ENCODE measurements at regions not wholly inside any gene's neighbourhood (a gene's known extent, or its start where the extent isn't known, plus 50 kb on each side); places are given as distances from the start of the nearest gene placed in this dataset.

GRCh38 chr7:84274029-84274638 is 79.5 kb upstream of the SEMA3A start:
- Histone ChIP-seq H3K36me3 (replicated peaks) (no peaks in the 10 kb centered on the region), H3K27me3 (ENCODE audit: low read depth) (no peaks in the 10 kb centered on the region), H3K4me3 (no peak overlapping the region), H3K9me3 (no peaks in the 10 kb centered on the region), H3K4me1 (peaks cover 17% of the 10 kb centered on the region)
- in situ Hi-C loops (cut with MboI; ENCODE audit: low sequenced_read_pairs): no loop called here
- DNase-seq (ENCODE audit: low spot score in 2 of 2): peak; percentile 25 to 31

- H3K27me3 ChIP-seq (ENCODE audit: low read depth): no peaks in the 10 kb centered on the region
- H3K9me3 ChIP-seq: no peaks in the 10 kb centered on the region
- H3K4me1 ChIP-seq: no peaks in the 10 kb centered on the region; the same call in 1 of the 2 replicates
- DNase-seq (ENCODE audit: low spot score in 2 of 2): no peak
- H3K36me3 ChIP-seq (replicated peaks): no peaks in the 10 kb centered on the region
- no peak overlapping the region for H3K4me3 ChIP-seq
- in situ Hi-C loops (cut with MboI; ENCODE audit: low sequenced_read_pairs): no loop called here
Measured at GRCh38 chr7:84271543-84271942, 77.0 kb upstream of the SEMA3A start.

GRCh38 chr7:84264396-84264795 is 69.8 kb upstream of the SEMA3A start:
- in situ Hi-C loops (cut with MboI; ENCODE audit: low sequenced_read_pairs): no loop called here
- H3K4me1 ChIP-seq: no peaks in the 10 kb centered on the region
- DNase-seq (ENCODE audit: low spot score in 2 of 2): no peak
- no peaks in the 10 kb centered on the region for H3K9me3 ChIP-seq
- H3K36me3 ChIP-seq (replicated peaks): no peaks in the 10 kb centered on the region
- H3K27me3 ChIP-seq (ENCODE audit: low read depth): no peaks in the 10 kb centered on the region
- no peak overlapping the region for H3K4me3 ChIP-seq

GRCh38 chr7:84263106-84263505 is 68.5 kb upstream of the SEMA3A start:
- no peaks in the 10 kb centered on the region for H3K27me3 ChIP-seq (ENCODE audit: low read depth)
- H3K36me3 ChIP-seq (replicated peaks): no peaks in the 10 kb centered on the region
- no peaks in the 10 kb centered on the region for H3K4me1 ChIP-seq
- in situ Hi-C loops (cut with MboI; ENCODE audit: low sequenced_read_pairs): no loop called here
- H3K9me3 ChIP-seq: no peaks in the 10 kb centered on the region
- no peak overlapping the region for H3K4me3 ChIP-seq
- DNase-seq (ENCODE audit: low spot score in 2 of 2): no peak

- Histone ChIP-seq H3K27me3 (ENCODE audit: low read depth) (no peaks in the 10 kb centered on the region), H3K4me3 (no peak overlapping the region), H3K4me1 (no peaks in the 10 kb centered on the region), H3K9me3 (no peaks in the 10 kb centered on the region), H3K36me3 (replicated peaks) (no peaks in the 10 kb centered on the region)
- in situ Hi-C loops (cut with MboI; ENCODE audit: low sequenced_read_pairs): no loop called here
- no peak for DNase-seq (ENCODE audit: low spot score in 2 of 2)
Measured at GRCh38 chr7:84261509-84261908, 66.9 kb upstream of the SEMA3A start.

- in situ Hi-C loops (cut with MboI; ENCODE audit: low sequenced_read_pairs): no loop called here
- no peak for DNase-seq (ENCODE audit: low spot score in 2 of 2)
Measured at GRCh38 chr7:84258628-84259027, 64.0 kb upstream of the SEMA3A start.

GRCh38 chr7:84256571-84256971 is 62.0 kb upstream of the SEMA3A start:
- in situ Hi-C loops (cut with MboI; ENCODE audit: low sequenced_read_pairs): no loop called here

More at GRCh38 chr7:84258628-84259027, 64.0 kb upstream of the SEMA3A start:
- Histone ChIP-seq H3K4me1 (no peaks in the 10 kb centered on the region), H3K27me3 (ENCODE audit: low read depth) (no peaks in the 10 kb centered on the region), H3K36me3 (replicated peaks) (no peaks in the 10 kb centered on the region), H3K9me3 (no peaks in the 10 kb centered on the region), H3K4me3 (no peak overlapping the region)

GRCh38 chr7:84251277-84251781 is 56.7 kb upstream of the SEMA3A start:
- Histone ChIP-seq H3K36me3 (replicated peaks) (no peaks in the 10 kb centered on the region), H3K4me1 (no peaks in the 10 kb centered on the region), H3K9me3 (no peaks in the 10 kb centered on the region), H3K4me3 (no peak overlapping the region), H3K27me3 (ENCODE audit: low read depth) (no peaks in the 10 kb centered on the region)
- DNase-seq (ENCODE audit: low spot score in 2 of 2): no peak
- in situ Hi-C loops (cut with MboI; ENCODE audit: low sequenced_read_pairs): no loop called here

More at GRCh38 chr7:84256571-84256971, 62.0 kb upstream of the SEMA3A start:
- no peak for DNase-seq (ENCODE audit: low spot score in 2 of 2)
- no peaks in the 10 kb centered on the region for H3K27me3 ChIP-seq (ENCODE audit: low read depth)
- no peaks in the 10 kb centered on the region for H3K4me1 ChIP-seq
- H3K36me3 ChIP-seq (replicated peaks): no peaks in the 10 kb centered on the region
- H3K9me3 ChIP-seq: no peaks in the 10 kb centered on the region
- no peak overlapping the region for H3K4me3 ChIP-seq

GRCh38 chr7:84250452-84250851 is 55.9 kb upstream of the SEMA3A start:
- DNase-seq (ENCODE audit: low spot score in 2 of 2): no peak

GRCh38 chr7:84249656-84250055 is 55.1 kb upstream of the SEMA3A start:
- no peak for DNase-seq (ENCODE audit: low spot score in 2 of 2)
- no peak overlapping the region for H3K4me3 ChIP-seq
- no peaks in the 10 kb centered on the region for H3K27me3 ChIP-seq (ENCODE audit: low read depth)
- no peaks in the 10 kb centered on the region for H3K4me1 ChIP-seq
- no peaks in the 10 kb centered on the region for H3K36me3 ChIP-seq (replicated peaks)
- in situ Hi-C loops (cut with MboI; ENCODE audit: low sequenced_read_pairs): no loop called here
- H3K9me3 ChIP-seq: no peaks in the 10 kb centered on the region

More at GRCh38 chr7:84250452-84250851, 55.9 kb upstream of the SEMA3A start:
- in situ Hi-C loops (cut with MboI; ENCODE audit: low sequenced_read_pairs): no loop called here
- no peaks in the 10 kb centered on the region for H3K4me1 ChIP-seq
- no peak overlapping the region for H3K4me3 ChIP-seq
- H3K36me3 ChIP-seq (replicated peaks): no peaks in the 10 kb centered on the region
- H3K9me3 ChIP-seq: no peaks in the 10 kb centered on the region
- no peaks in the 10 kb centered on the region for H3K27me3 ChIP-seq (ENCODE audit: low read depth)

- H3K36me3 ChIP-seq (replicated peaks): no peaks in the 10 kb centered on the region
- in situ Hi-C loops (cut with MboI; ENCODE audit: low sequenced_read_pairs): no loop called here
Measured at GRCh38 chr7:84248843-84249242, 54.3 kb upstream of the SEMA3A start.

GRCh38 chr7:84248267-84248666 is 53.7 kb upstream of the SEMA3A start:
- H3K27me3 ChIP-seq (ENCODE audit: low read depth): no peaks in the 10 kb centered on the region
- no peak overlapping the region for H3K4me3 ChIP-seq
- DNase-seq (ENCODE audit: low spot score in 2 of 2): no peak
- no peaks in the 10 kb centered on the region for H3K4me1 ChIP-seq
- no peaks in the 10 kb centered on the region for H3K36me3 ChIP-seq (replicated peaks)
- in situ Hi-C loops (cut with MboI; ENCODE audit: low sequenced_read_pairs): no loop called here
- H3K9me3 ChIP-seq: no peaks in the 10 kb centered on the region

More at GRCh38 chr7:84248843-84249242, 54.3 kb upstream of the SEMA3A start:
- DNase-seq (ENCODE audit: low spot score in 2 of 2): no peak
- Histone ChIP-seq H3K4me3 (no peak overlapping the region), H3K4me1 (no peaks in the 10 kb centered on the region), H3K9me3 (no peaks in the 10 kb centered on the region), H3K27me3 (ENCODE audit: low read depth) (no peaks in the 10 kb centered on the region)

GRCh38 chr7:84247591-84247990 is 53.0 kb upstream of the SEMA3A start:
- no peaks in the 10 kb centered on the region for H3K36me3 ChIP-seq (replicated peaks)
- in situ Hi-C loops (cut with MboI; ENCODE audit: low sequenced_read_pairs): no loop called here
- no peaks in the 10 kb centered on the region for H3K27me3 ChIP-seq (ENCODE audit: low read depth)
- no peaks in the 10 kb centered on the region for H3K9me3 ChIP-seq
- H3K4me1 ChIP-seq: no peaks in the 10 kb centered on the region
- no peak overlapping the region for H3K4me3 ChIP-seq
- no peak for DNase-seq (ENCODE audit: low spot score in 2 of 2)

GRCh38 chr7:84245835-84246234 is 51.2 kb upstream of the SEMA3A start:
- Histone ChIP-seq H3K4me3 (no peak overlapping the region), H3K9me3 (no peaks in the 10 kb centered on the region), H3K27me3 (ENCODE audit: low read depth) (no peaks in the 10 kb centered on the region), H3K4me1 (no peaks in the 10 kb centered on the region), H3K36me3 (replicated peaks) (no peaks in the 10 kb centered on the region)
- in situ Hi-C loops (cut with MboI; ENCODE audit: low sequenced_read_pairs): no loop called here
- DNase-seq (ENCODE audit: low spot score in 2 of 2): peak in 1 of 2 experiments; percentile 15

Data from HAP-1 (cell line).